Kidney (tissue), 13 donors: ENCODE measurements at regions not wholly inside any gene's neighbourhood (a gene's known extent, or its start where the extent isn't known, plus 50 kb on each side); places are given as distances from the start of the nearest gene placed in this dataset.

Source experiments
- DNase-seq, 5 donors: peaks; one replicate each; pipeline ENCODE4 v3.0.0-alpha.2; 2013 to 2020
- FAIRE-seq: peaks from 2 replicates; lab custom pipeline; 2012; peaks lifted over from hg19 to GRCh38; lab: Jason Lieb, UNC
- H3K27ac ChIP-seq, 2 donors: one replicate each; pipeline ENCODE4 v1.7.0; 2013; ENCODE audit warnings: low read depth in 2 of 2, low read length in 2 of 2, inconsistent platforms in 1 of 2
- H3K27me3 ChIP-seq: one replicate; pipeline ENCODE4 v1.7.1; 2013; ENCODE audit warnings: low read length, inconsistent platforms; ENCODE audit not compliant: control insufficient read depth, insufficient read depth
- H3K36me3 ChIP-seq, 3 donors: one replicate each; pipeline versions ENCODE4 v1.7.0 to v1.7.1; 2013; ENCODE audit warnings: low read length in 3 of 3, control low read depth in 1 of 3, inconsistent platforms in 1 of 3; ENCODE audit not compliant: insufficient read depth in 3 of 3, control insufficient read depth in 2 of 3
- H3K4me1 ChIP-seq, 3 donors: one replicate each; pipeline versions ENCODE4 v1.7.0 to v1.7.1; 2013; ENCODE audit warnings: low read length in 3 of 3, inconsistent platforms in 1 of 3, low read depth in 1 of 3; ENCODE audit not compliant: control insufficient read depth in 2 of 3, insufficient read depth in 2 of 3
- H3K4me3 ChIP-seq, 3 donors: one replicate each; pipeline versions ENCODE4 v1.7.0 to v1.8.1; 2013; ENCODE audit warnings: low read length in 3 of 3, control low read depth in 1 of 3, inconsistent platforms in 1 of 3
- H3K9ac ChIP-seq, 3 donors: one replicate each; pipeline versions ENCODE4 v1.7.0 to v1.7.1; 2013; ENCODE audit warnings: low read length in 3 of 3, control low read depth in 1 of 3, inconsistent platforms in 1 of 3
- H3K9me3 ChIP-seq, 3 donors: one replicate each; pipeline versions ENCODE4 v1.7.0 to v1.7.1; 2013; ENCODE audit warnings: low read length in 3 of 3, control low read depth in 1 of 3, inconsistent platforms in 1 of 3; ENCODE audit not compliant: control insufficient read depth in 2 of 3, insufficient read depth in 1 of 3
- CTCF ChIP-seq: IDR thresholded peaks from 3 replicates; pipeline ENCODE4 v1.5.1; 2012; ENCODE audit warnings: mild to moderate bottlenecking, moderate library complexity, borderline replicate concordance; ENCODE audit not compliant: insufficient read depth; ENCODE audit errors: extremely low read depth
- intact Hi-C: fragments of 100-400 bp; cut with DNase I; formaldehyde crosslinking; loops from one replicate; pipeline ENCODE4 v1.11.1; 2022
- donor health status: control.
- donor health status: control.
- donor health status: control.
- donor health status: control.
- donor health status: control.
- donor health status: DM: yes; HTN: yes; CAD: no.
- donor health status: Normal renal cell carcinoma (clear cell type).

DNA sequence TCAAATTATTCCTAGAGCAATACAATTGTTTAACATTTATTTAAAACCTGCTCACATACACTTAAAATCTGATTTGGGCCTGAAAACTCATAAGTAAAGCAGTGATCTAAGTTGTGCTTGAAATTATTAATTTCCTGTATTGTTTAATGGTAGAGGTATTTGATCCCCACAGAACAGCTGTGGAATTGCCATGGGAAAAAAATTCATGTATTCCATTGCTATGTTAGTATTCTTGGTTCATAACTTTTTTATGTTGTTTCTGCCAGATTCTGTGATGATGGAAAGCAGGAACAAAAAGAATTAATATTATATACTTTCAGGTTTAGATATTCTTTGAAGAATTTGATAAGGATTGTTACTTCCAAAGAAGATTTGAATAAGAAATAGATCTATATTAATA lies 831.5 kb upstream of the NR2F2 start:
- no peaks in the 10 kb centered on the region for H3K36me3 ChIP-seq
- no peak overlapping the region for H3K27ac ChIP-seq
- intact Hi-C loops, result no loop called here
- no peak for TF ChIP-seq CTCF
- H3K9ac ChIP-seq, result no peak overlapping the region
- no peak overlapping the region for H3K4me3 ChIP-seq
- DNase-seq (no peak), FAIRE-seq (peak; percentile 66)
- no peaks in the 10 kb centered on the region for H3K4me1 ChIP-seq
- no peaks in the 10 kb centered on the region for H3K9me3 ChIP-seq
- H3K27me3 ChIP-seq, result no peaks in the 10 kb centered on the region

DNA sequence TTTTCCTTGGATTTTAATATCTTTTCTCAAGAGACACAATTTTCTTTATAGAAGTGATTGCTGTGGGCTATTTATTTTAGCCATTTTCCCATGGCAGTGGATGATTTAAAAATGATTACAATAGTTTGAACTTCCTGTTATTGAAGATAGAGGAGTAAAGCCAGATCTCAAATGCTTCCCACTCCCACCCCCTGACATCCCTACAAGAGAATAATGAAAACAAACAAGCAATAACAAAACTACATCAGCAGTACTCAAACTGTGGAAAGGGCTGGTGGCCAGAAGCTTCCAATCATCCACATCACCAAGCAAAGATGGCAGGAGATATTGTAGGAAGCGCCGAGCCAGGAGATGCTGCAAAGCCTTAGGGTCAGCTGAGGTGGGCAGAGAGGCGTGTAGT lies 831.1 kb upstream of the NR2F2 start:
- no peaks in the 10 kb centered on the region for H3K4me1 ChIP-seq
- H3K9me3 ChIP-seq, result no peaks in the 10 kb centered on the region
- no peak overlapping the region for H3K4me3 ChIP-seq
- no peaks in the 10 kb centered on the region for H3K27me3 ChIP-seq
- FAIRE-seq, result no peak
- DNase-seq, result no peak
- no peak for TF ChIP-seq CTCF
- no peaks in the 10 kb centered on the region for H3K36me3 ChIP-seq
- no peak overlapping the region for H3K27ac ChIP-seq
- intact Hi-C loops, result no loop called here
- H3K9ac ChIP-seq, result no peak overlapping the region

- Histone ChIP-seq H3K27ac (no peak overlapping the region), H3K36me3 (no peaks in the 10 kb centered on the region), H3K9ac (no peak overlapping the region), H3K27me3 (no peaks in the 10 kb centered on the region), H3K9me3 (no peaks in the 10 kb centered on the region), H3K4me1 (no peaks in the 10 kb centered on the region), H3K4me3 (no peak overlapping the region)
- intact Hi-C loops, result no loop called here
- TF ChIP-seq CTCF, result no peak
- DNase-seq (no peak), FAIRE-seq (no peak)
Observed at GRCh38 chr15:95501865-95502264, 828.6 kb upstream of the NR2F2 start.

GRCh38 chr15:95503107-95503506 lies 827.4 kb upstream of the NR2F2 start:
- Histone ChIP-seq H3K36me3 (no peaks in the 10 kb centered on the region), H3K27ac (no peak overlapping the region), H3K4me3 (no peak overlapping the region), H3K9me3 (no peaks in the 10 kb centered on the region), H3K27me3 (no peaks in the 10 kb centered on the region), H3K9ac (no peak overlapping the region), H3K4me1 (no peaks in the 10 kb centered on the region)
- FAIRE-seq, result no peak
- no peak for TF ChIP-seq CTCF
- intact Hi-C loops, result no loop called here
- DNase-seq, result no peak
